ENCODE measurements at regions not wholly inside any gene's neighbourhood (a gene's known extent, or its start where the extent isn't known, plus 50 kb on each side); places are given as distances from the start of the nearest gene placed in this dataset.
A peak's percentile ranks its signal among the peaks of the same experiment; 100 is the strongest.
"Not testable (repeated sequence)": the region's sequence is repeated elsewhere in the genome, so short reads cannot be mapped to it uniquely, and the experiment has no call there.

GRCh38 chr2:192560326-192560725, 365.6 kb upstream of the TMEFF2 start:
- DNase-seq = no peak

- DNase-seq = no peak
Measured at GRCh38 chr2:192559587-192559986, 364.9 kb upstream of the TMEFF2 start.

GRCh38 chr2:192558637-192559036, 363.9 kb upstream of the TMEFF2 start:
- DNase-seq = no peak

- no peak for DNase-seq
Measured at GRCh38 chr2:192555740-192556139, 361.0 kb upstream of the TMEFF2 start.

GRCh38 chr2:192551760-192552159, 357.0 kb upstream of the TMEFF2 start:
- DNase-seq = no peak

- no peak for DNase-seq
Measured at GRCh38 chr2:192546565-192546964, 351.8 kb upstream of the TMEFF2 start.

GRCh38 chr2:192544371-192544955, 349.7 kb upstream of the TMEFF2 start:
- peak; percentile 4 for DNase-seq

GRCh38 chr2:192542148-192543066, 347.7 kb upstream of the TMEFF2 start:
- not testable (repeated sequence) for DNase-seq

- DNase-seq = no peak
Measured at GRCh38 chr2:192539306-192539705, 344.6 kb upstream of the TMEFF2 start.

- no peak for DNase-seq
Measured at GRCh38 chr2:192536922-192537624, 342.3 kb upstream of the TMEFF2 start.

- DNase-seq = no peak
Measured at GRCh38 chr2:192535956-192536921, 341.5 kb upstream of the TMEFF2 start.

- no peak for DNase-seq
Measured at GRCh38 chr2:192534072-192534471, 339.3 kb upstream of the TMEFF2 start.

GRCh38 chr2:192524642-192525251, 330.0 kb upstream of the TMEFF2 start:
- not testable (repeated sequence) for DNase-seq

- DNase-seq = not testable (repeated sequence)
Measured at GRCh38 chr2:192524214-192524613, 329.5 kb upstream of the TMEFF2 start.

- DNase-seq = no peak
Measured at GRCh38 chr2:192515937-192516336, 321.2 kb upstream of the TMEFF2 start.

GRCh38 chr2:192513575-192513974, 318.8 kb upstream of the TMEFF2 start:
- no peak for DNase-seq

GRCh38 chr2:192507836-192508450, 313.2 kb upstream of the TMEFF2 start:
- not testable (repeated sequence) for DNase-seq

GRCh38 chr2:192500550-192501200, 305.9 kb upstream of the TMEFF2 start:
- peak; percentile 8 for DNase-seq

- peak; percentile 1 for DNase-seq
Measured at GRCh38 chr2:192499476-192499875, 304.7 kb upstream of the TMEFF2 start.

- DNase-seq = no peak
Measured at GRCh38 chr2:192498747-192499146, 304.0 kb upstream of the TMEFF2 start.

GRCh38 chr2:192488158-192488557, 293.4 kb upstream of the TMEFF2 start:
- DNase-seq = not testable (repeated sequence)

All from fibroblast of skin of abdomen (primary cell).